Dendritic cell treated with granulocyte-macrophage colony-stimulating factor and Interleukin-4, amounts not matched to agents 40 ng/mL and 50 ng/mL, for 4 days (primary cell): ENCODE measurements at regions not wholly inside any gene's neighbourhood (a gene's known extent, or its start where the extent isn't known, plus 50 kb on each side); places are given as distances from the start of the nearest gene placed in this dataset.

Experiments
- H3K27ac Mint-ChIP-seq: one replicate; pipeline ENCODE4 v1.8.0; 2022; ENCODE audit warnings: mild to moderate bottlenecking, mixed read lengths
- H3K27me3 Mint-ChIP-seq: one replicate; pipeline ENCODE4 v1.8.0; 2022; ENCODE audit warnings: mild to moderate bottlenecking, mixed read lengths
- H3K36me3 Mint-ChIP-seq: one replicate; pipeline ENCODE4 v1.8.0; 2022; ENCODE audit warnings: low read depth, mixed read lengths
- H3K4me1 Mint-ChIP-seq: one replicate; pipeline ENCODE4 v1.8.0; 2022; ENCODE audit warnings: low read depth, mixed read lengths
- H3K4me3 Mint-ChIP-seq: one replicate; pipeline ENCODE4 v1.8.0; 2022; ENCODE audit warnings: mild to moderate bottlenecking, moderate library complexity, mixed read lengths
- H3K9me3 Mint-ChIP-seq: one replicate; pipeline ENCODE4 v1.8.0; 2022; ENCODE audit warnings: mixed read lengths
- intact Hi-C: fragments of 100-400 bp; cut with micrococcal nuclease; formaldehyde crosslinking; loops from one replicate; pipeline ENCODE4 v1.15.0; 2022

DNA sequence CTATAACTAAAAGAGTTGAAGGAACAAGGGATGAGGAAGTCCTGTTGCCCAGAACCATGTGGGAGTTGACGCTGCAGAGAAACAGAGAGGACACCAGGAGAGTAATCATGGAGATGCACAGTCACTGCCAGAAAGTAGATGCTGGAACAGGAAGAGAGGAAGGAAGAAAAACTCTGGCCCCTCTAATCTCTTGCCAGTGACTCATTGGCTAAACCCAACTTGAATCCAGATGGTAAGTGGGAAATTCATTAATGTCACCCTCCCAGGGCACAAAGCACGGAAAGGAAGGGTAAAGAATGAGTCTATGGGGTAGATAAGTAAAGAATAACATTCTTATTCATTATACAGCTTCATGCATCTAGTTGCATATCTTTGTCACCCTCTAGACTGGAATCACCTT, 631.9 kb downstream of the PRELID2 start:
- intact Hi-C loops, result no loop called here
- Mint-ChIP-seq H3K36me3 (no peaks in the 10 kb centered on the region), H3K27me3 (no peaks in the 10 kb centered on the region), H3K9me3 (peaks cover 29% of the 10 kb centered on the region), H3K4me1 (no peaks in the 10 kb centered on the region), H3K4me3 (no peak overlapping the region), H3K27ac (no peak overlapping the region)

DNA sequence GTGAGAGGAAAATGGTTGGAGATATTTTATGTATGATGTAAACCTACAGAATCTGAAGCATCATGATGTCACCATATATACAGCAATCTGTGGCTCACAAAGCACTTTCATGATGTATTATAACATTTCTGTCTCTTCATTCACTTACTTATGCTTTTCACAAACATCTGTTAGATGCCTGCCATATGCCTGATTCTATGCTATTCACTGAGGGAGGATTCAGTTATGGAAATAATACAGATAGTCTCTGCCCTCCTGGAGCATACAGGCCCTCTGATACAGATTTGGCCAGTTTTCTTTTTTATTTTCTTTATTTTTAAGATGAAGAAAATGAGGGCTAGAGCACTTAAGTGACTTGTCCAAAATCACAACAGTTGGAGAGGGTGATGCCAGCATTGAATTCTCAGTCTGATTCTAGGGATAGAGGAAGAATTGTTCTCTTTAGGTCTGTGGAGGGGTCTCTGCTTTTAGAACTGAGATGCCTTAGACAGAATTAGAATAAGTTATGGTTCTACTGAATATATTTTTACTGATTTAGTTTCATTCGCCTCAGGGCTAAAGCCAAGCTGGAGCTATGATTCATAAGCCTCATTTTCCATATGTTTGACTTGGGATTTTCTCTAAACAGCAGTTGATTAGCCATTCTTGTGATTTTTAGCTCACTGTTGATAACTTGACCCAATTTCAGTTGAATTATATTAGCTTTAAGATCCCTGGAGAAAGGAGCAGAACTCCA, 636.4 kb downstream of the PRELID2 start:
- Mint-ChIP-seq H3K9me3 (peaks cover 34% of the 10 kb centered on the region), H3K36me3 (no peaks in the 10 kb centered on the region), H3K4me3 (no peak overlapping the region), H3K27me3 (no peaks in the 10 kb centered on the region), H3K27ac (no peak overlapping the region), H3K4me1 (no peaks in the 10 kb centered on the region)
- intact Hi-C loops, result no loop called here

DNA sequence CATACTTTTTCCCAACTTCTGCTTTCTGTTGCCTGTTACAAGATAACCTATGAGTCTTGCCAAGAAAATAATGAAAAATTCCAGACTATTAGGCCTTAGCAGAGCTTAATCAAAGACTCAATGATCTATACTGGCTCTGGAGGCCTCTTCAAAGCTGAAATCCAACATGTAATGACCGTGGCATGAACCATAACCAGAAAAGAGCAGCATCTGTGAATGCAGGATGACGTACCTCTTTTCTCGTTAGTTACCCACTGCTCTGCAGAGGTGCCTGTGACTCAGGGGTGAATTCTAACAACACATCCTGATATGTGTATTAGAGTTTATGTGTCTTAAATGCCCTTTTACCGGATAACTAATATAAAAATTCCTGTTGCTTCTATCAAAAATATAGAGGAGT, 645.4 kb downstream of the PRELID2 start:
- intact Hi-C loops, result no loop called here
- Mint-ChIP-seq H3K27me3 (no peaks in the 10 kb centered on the region), H3K36me3 (no peaks in the 10 kb centered on the region), H3K9me3 (peaks cover 44% of the 10 kb centered on the region), H3K4me1 (no peaks in the 10 kb centered on the region), H3K4me3 (no peak overlapping the region), H3K27ac (no peak overlapping the region)

DNA sequence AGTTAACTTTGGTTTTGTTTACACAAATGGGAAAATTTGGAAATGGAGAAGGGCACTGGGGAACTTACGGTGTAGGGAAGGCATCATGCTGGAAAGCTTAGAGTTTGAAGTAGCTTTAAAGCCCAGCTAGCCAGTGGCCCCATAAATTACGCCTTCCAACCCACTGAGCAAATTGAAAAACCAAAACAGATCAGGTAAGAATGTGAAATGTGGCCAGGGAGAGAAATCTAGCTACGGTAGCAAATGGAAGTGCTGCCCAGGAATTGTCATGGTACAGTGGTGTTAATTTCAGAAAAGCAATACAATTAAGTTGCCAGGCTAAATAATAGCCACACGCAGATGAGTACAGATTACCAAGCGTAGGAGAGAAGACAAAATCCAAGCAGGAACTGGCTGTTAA, 654.8 kb downstream of the PRELID2 start:
- Mint-ChIP-seq H3K9me3 (peaks cover 22% of the 10 kb centered on the region), H3K36me3 (no peaks in the 10 kb centered on the region)

DNA sequence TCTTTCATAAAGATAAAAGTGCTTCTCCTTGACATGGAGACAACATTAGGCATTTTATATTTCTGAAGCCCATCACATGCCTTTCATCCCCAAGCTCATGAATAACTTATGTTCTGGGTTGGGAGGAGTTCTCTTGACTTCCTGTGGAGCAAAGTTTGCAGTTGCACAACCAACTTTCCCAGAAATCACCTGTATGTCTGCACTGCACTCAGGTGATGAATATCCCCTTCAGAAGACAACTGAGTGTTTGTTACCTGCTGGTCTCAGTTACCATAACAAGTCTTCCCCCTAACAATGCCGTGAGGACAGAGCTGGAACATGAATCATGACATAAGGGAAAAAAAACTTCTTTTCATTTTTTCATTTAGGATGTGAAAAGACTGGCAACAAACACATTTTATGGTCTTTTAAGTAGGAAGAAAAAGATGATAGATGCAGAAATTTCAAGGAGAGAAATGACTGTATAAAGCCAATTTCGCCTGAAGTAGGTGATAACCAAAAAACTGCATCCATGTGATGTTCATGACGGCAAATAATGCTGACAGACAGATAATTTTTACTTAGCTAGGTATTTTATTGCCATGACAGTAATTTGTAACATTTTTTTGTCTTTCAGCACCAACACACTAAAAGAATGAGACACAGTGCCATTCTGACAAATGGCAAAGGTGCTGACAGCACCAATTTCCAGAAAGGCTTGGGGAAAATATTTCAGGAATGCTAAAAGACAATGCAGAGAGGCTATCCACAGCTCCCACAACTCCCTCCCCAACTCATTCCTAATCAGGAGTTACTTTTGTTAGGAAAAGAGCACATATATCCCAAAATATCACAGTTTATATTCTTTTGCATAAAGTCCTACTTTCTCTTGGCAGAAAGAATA, 656.3 kb downstream of the PRELID2 start:
- Mint-ChIP-seq H3K4me1 (no peaks in the 10 kb centered on the region), H3K9me3 (peaks cover 22% of the 10 kb centered on the region), H3K27ac (no peak overlapping the region), H3K4me3 (no peak overlapping the region), H3K36me3 (no peaks in the 10 kb centered on the region), H3K27me3 (no peaks in the 10 kb centered on the region)
- intact Hi-C loops, result no loop called here

More for the DNA sequence above, 654.8 kb downstream of the PRELID2 start:
- Mint-ChIP-seq H3K4me1 (no peaks in the 10 kb centered on the region), H3K27me3 (no peaks in the 10 kb centered on the region), H3K4me3 (no peak overlapping the region), H3K27ac (no peak overlapping the region)
- intact Hi-C loops, result no loop called here

DNA sequence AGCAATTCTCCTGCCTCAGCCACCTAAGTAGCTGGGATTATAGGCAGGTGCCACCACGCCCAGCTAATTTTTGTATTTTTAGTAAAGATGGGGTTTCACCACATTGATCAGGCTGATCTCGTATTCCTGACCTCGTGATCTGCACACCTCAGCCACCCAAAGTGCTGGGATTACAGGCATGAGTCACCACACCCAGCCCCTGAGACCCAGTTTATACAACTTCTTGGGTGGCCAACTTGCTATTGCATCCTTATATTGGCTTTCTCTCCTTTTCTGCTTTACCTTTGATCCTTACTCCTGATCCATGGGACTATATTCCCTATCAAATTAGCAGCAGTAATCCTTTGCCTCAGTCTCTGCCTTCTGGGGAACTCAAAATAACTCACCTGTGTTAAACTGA, 659.1 kb downstream of the PRELID2 start:
- H3K36me3 Mint-ChIP-seq, result no peaks in the 10 kb centered on the region
- no peak overlapping the region for H3K27ac Mint-ChIP-seq
- no peaks in the 10 kb centered on the region for H3K27me3 Mint-ChIP-seq
- no peak overlapping the region for H3K4me3 Mint-ChIP-seq
- intact Hi-C loops, result no loop called here
- H3K4me1 Mint-ChIP-seq, result no peaks in the 10 kb centered on the region
- H3K9me3 Mint-ChIP-seq, result peaks cover 19% of the 10 kb centered on the region

DNA sequence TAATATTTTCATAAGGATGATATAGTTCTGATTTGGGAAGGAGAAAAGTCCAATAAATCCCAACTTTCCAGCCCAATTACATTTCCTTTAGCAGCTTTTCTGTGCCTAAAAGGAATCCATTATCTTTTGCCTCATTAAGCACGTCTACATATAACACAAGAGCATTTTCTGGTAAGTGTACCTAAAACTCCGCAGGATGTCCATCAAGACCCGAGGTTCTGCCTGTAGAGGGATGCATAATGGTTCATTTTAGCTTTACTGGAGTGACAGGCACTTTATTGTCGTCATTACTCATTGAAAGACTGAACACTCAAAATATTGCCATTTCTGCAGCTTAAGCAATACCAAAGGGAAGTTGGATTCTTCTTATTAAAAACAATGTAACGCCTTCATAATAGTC, 669.0 kb downstream of the PRELID2 start:
- Mint-ChIP-seq H3K4me1 (no peaks in the 10 kb centered on the region), H3K9me3 (peaks cover 15% of the 10 kb centered on the region), H3K36me3 (no peaks in the 10 kb centered on the region), H3K27me3 (no peaks in the 10 kb centered on the region), H3K4me3 (no peak overlapping the region), H3K27ac (no peak overlapping the region)
- intact Hi-C loops, result no loop called here

DNA sequence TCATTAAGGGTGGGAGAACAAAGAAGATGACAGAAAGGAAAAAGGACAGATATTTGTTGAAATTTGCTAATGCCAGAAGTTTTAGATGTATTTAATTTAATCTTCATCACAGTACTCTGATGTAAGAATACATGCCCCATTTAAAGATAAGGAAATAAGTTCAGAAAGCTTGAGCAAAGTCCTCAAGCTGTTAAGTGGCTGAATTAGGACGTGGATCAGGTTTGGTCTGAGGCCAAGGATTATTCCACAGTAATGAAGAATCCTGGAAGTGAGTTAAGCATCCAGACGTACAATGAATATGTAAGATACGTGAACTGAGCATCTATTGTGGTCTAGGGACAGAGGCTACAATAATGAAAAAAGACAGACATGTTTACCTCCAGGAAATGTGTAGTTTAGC, 671.3 kb downstream of the PRELID2 start:
- Mint-ChIP-seq H3K4me1 (no peaks in the 10 kb centered on the region), H3K27ac (no peak overlapping the region)
- intact Hi-C loops, result no loop called here

DNA sequence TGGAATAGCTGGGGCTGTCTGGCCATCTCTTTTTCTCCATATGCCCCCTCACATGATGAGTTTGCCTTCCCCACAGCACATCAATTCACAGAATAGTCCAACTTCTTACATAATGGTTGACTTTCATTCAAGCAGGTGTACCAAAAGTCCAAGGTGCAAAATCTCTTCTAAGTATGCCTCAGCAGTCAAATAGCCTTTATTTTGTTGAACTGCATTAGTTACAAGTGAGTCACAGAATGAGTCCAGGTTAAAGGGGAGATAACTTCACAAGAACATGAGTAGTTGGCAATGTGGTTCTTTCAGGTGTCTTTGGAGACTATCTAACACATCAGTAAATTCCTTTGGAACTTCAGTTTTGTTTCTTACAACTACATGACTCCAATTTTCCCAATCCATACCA, 672.5 kb downstream of the PRELID2 start:
- intact Hi-C loops, result no loop called here
- Mint-ChIP-seq H3K27ac (no peak overlapping the region), H3K4me1 (no peaks in the 10 kb centered on the region), H3K9me3 (peaks cover 15% of the 10 kb centered on the region), H3K27me3 (no peaks in the 10 kb centered on the region), H3K36me3 (no peaks in the 10 kb centered on the region), H3K4me3 (no peak overlapping the region)

More for the DNA sequence above, 671.3 kb downstream of the PRELID2 start:
- no peaks in the 10 kb centered on the region for H3K27me3 Mint-ChIP-seq
- H3K4me3 Mint-ChIP-seq, result no peak overlapping the region
- peaks cover 15% of the 10 kb centered on the region for H3K9me3 Mint-ChIP-seq
- no peaks in the 10 kb centered on the region for H3K36me3 Mint-ChIP-seq

DNA sequence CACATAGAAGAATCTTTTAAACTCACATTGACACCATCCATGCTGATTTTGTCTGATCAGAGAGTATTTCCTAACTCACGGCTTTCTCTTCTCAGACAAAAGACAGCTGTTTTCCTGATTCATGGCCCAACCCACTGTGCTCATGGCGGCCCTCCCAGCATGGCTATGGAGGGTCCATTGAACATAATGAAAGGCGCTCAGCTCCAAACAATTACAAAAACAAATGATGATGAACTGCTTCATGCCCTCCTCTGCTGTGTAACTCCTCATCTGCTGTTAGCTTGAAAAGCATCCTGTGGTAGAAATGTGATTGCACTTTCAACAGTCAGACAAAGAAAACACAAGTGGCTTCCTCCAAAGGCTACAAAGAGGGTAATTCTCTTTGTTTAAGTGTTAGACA, 673.8 kb downstream of the PRELID2 start:
- no peaks in the 10 kb centered on the region for H3K4me1 Mint-ChIP-seq

DNA sequence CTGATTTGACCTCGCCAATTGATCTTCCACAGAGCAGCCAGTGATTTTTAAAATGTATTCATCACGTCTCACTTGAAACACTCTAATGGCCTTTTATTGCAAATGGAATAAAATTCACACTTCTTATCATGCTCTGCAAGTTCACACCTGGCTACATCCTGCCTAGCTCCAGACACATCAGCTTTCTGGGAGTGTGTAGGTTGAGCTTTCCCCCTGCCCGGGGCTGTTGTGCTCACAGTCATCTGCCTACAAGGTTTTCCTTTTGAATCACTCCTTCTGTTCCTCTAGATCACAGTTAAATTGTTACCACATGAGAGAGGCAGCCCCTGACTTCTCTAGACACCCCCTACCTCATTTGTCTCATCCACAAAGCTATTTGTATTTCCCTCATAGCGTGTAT, 674.5 kb downstream of the PRELID2 start:
- Mint-ChIP-seq H3K36me3 (no peaks in the 10 kb centered on the region), H3K27me3 (no peaks in the 10 kb centered on the region), H3K4me1 (no peaks in the 10 kb centered on the region), H3K27ac (no peak overlapping the region), H3K9me3 (peaks cover 15% of the 10 kb centered on the region), H3K4me3 (no peak overlapping the region)
- intact Hi-C loops, result no loop called here

More for the DNA sequence above, 673.8 kb downstream of the PRELID2 start:
- Mint-ChIP-seq H3K36me3 (no peaks in the 10 kb centered on the region), H3K27me3 (no peaks in the 10 kb centered on the region), H3K9me3 (peaks cover 15% of the 10 kb centered on the region), H3K27ac (no peak overlapping the region), H3K4me3 (no peak overlapping the region)
- intact Hi-C loops, result no loop called here

DNA sequence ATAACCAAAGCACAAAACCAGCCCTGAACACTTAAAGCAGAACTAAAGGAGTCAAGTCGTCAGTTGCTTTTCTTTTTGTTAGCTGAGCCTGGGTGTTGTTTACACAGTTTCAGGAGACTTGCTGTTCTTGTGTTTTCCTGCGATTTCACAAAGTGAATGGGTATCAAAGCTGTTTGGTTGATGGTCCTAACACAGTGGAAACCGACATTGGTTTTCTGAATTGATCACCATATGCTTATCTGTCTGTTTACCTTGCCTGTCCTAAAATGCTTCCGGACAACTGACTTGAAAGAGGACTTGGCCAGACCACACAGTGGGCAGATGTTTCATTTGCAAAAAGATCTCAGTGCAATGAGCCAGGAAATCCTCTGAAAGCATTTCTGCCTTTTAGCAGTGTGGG, 676.4 kb downstream of the PRELID2 start:
- no peaks in the 10 kb centered on the region for H3K4me1 Mint-ChIP-seq
- intact Hi-C loops, result no loop called here
- H3K36me3 Mint-ChIP-seq, result no peaks in the 10 kb centered on the region
- H3K27me3 Mint-ChIP-seq, result no peaks in the 10 kb centered on the region
- peaks cover 18% of the 10 kb centered on the region for H3K9me3 Mint-ChIP-seq
- H3K27ac Mint-ChIP-seq, result no peak overlapping the region
- no peak overlapping the region for H3K4me3 Mint-ChIP-seq

DNA sequence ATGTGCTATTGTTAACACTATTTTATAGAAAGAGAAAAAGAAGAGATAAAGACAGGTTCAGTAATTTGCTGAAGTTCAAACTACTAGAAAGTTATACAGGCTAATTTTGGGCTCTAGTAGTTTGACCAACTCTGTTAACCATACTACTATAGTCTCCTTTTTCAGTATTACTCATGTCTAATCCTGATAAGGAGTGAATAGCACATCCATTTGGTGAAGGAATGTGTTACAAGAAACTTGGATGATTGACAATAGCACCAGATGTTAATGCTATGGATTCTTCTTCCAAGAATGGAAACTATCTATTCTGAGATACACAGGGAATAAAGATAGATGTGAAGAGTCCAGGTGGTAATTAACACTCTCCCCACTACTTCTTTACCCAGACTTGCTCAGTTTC, 677.3 kb downstream of the PRELID2 start:
- no peak overlapping the region for H3K27ac Mint-ChIP-seq
- no peaks in the 10 kb centered on the region for H3K4me1 Mint-ChIP-seq
- intact Hi-C loops, result no loop called here
- H3K27me3 Mint-ChIP-seq, result no peaks in the 10 kb centered on the region
- H3K9me3 Mint-ChIP-seq, result peaks cover 13% of the 10 kb centered on the region
- no peaks in the 10 kb centered on the region for H3K36me3 Mint-ChIP-seq
- no peak overlapping the region for H3K4me3 Mint-ChIP-seq

DNA sequence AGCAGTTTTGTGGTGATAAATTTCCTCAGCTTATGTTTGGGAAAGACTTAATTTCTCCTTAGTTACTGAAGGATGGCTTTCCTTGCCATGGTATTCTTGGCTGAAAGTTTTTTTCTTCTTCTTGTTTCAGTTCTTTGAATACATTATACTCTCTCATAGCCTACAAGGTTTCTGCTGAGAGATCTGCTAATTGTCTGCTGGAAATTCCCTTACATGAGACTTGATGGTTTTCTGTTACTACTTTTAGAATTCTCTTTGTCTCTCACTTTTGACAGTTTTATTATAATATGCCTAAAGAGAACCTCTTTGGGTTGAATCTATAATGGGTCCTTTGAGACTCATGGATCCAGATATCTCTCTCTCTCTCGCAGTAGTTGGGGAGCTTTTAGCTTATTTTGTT, 693.6 kb downstream of the PRELID2 start:
- H3K9me3 Mint-ChIP-seq, result peaks cover 14% of the 10 kb centered on the region
- intact Hi-C loops, result no loop called here
- H3K4me1 Mint-ChIP-seq, result no peaks in the 10 kb centered on the region
- H3K36me3 Mint-ChIP-seq, result no peaks in the 10 kb centered on the region
- H3K4me3 Mint-ChIP-seq, result no peak overlapping the region
- no peak overlapping the region for H3K27ac Mint-ChIP-seq
- H3K27me3 Mint-ChIP-seq, result no peaks in the 10 kb centered on the region
